Activated CD4-positive, CD25-positive, alpha-beta regulatory T cell (primary cell): ENCODE measurements at regions not wholly inside any gene's neighbourhood (a gene's known extent, or its start where the extent isn't known, plus 50 kb on each side); places are given as distances from the start of the nearest gene placed in this dataset.
"Not testable (repeated sequence)": the region's sequence is repeated elsewhere in the genome, so short reads cannot be mapped to it uniquely, and the experiment has no call there.

Experiments
- DNase-seq, 4 experiments: peaks; one replicate each; lab custom pipeline; 2025; lab: John Stamatoyannopoulos, UW

DNA sequence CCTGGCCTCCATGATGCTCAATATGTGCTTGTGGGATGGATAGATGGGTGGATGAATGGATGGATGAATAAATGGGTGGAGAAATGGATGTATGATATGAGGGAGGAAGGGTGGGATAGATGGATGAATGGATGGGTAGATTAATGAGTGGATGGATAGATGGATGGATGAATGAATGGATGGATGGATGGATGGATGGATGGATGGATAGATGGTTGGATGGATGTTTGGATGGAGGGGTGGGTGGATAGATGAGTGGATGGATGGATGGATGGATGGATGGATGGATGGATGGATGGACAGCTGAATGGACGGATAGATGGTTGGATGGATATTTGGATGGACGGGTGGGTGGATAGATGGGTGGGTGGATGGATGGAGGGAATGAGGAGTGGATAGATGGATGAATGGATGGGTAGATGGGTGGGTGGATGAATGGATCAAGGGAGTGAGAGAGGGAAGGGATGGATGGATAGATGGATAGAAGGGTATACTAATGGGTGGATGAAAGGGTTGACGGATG is 139.4 kb downstream of the CEBPB start:
- no peak for DNase-seq

DNA sequence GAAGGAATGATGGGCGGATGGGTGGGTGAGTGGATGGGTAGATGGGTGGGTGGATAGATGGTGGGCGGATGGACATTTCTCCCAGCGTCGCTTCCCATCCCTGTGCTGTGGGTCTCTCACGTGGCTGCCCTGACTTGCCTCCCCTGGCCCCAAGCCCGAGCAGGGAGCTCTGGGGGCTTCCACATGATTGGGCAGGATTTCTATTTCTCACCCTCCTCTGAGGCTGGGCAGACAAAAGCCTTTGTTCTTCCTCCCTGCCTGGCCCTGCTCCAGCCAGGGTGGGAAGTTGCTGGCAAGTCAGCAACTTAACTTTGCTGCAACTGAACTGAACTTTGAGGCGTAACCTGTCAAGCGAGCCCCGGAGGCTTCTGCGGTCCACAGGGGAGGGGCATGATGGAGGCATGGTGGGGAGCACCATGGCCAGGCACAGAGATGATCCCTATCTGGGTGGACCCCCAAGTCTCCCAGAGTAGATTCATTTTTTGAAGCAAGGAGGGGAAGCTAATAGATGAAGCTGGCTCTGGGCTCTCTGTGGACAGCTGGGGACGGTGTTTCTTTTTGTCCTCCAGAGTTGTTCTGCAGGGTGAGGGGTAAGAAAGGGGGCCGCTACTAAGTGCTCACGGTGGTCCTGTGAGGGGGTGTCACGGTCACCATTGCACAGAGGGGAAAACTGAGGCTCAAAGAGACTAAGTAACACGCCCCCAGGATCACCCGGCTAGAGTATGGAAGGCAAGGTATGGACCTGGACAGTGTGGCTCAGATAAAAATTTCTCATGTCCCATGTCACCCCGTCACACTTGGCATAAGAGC is 140.1 kb downstream of the CEBPB start:
- DNase-seq = no peak

GRCh38 chr20:50331469-50332363 is 141.1 kb downstream of the CEBPB start:
- DNase-seq = no peak

- no peak for DNase-seq
Observed at GRCh38 chr20:50332491-50332980, 141.9 kb downstream of the CEBPB start.

GRCh38 chr20:50333131-50333670 is 142.6 kb downstream of the CEBPB start:
- no peak for DNase-seq

DNA sequence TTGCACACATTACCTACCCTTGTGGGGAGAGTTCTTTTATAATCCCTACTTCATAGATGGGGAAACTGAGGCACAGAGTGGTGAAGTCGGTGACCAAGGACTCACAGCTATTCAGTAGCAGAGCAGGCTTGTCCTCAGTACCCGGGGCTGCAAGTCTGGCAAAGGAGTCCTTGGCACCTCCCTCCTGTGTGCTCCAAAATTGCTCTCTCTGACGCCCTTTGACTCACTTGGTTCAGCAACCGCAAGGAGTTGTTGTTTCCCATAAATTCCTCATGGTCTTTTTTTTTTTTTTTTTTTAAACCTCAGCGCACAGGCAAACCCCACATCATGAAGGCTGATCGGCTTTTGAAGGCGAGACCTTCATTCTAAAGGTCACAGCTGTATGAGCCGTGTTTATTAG is 143.2 kb downstream of the CEBPB start:
- DNase-seq = no peak

DNA sequence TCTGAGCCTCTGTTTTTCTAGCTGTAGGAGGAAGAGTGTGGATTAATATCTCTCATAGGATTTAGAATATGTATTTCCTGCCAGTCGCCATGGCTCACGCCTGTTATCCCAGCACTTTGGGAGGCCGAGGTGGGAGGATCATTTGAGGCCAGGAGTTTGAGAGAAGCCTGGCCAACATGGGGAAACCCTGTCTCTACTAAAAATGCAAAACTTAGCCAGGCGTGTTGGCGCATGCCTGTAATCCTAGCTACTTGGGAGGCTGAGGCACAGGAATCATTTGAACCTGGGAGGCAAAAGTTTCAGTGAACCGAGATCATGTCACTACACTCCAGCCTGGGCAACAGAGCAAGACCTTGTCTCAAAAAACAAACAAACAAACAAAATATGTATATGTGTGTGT is 143.9 kb downstream of the CEBPB start:
- DNase-seq = not testable (repeated sequence)

DNA sequence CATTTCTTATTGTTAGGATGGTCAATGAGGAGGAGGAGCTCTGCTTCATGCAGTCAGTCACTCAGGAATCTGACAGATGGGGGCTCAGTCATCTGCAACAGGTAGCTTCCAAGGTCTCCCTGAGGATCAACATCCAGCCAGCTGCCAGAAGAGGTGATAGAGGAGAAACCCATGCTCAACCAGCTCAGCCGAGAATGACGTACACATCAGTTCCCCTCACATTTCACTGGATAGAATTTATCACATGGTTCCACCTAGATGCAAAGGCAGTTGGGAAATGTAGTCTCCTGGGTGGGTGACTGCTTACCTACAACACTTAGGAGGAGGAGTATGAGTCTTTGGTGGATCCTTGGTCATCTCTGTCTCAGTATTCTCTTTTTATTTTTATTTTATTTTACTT is 144.5 kb downstream of the CEBPB start:
- DNase-seq = no peak

DNA sequence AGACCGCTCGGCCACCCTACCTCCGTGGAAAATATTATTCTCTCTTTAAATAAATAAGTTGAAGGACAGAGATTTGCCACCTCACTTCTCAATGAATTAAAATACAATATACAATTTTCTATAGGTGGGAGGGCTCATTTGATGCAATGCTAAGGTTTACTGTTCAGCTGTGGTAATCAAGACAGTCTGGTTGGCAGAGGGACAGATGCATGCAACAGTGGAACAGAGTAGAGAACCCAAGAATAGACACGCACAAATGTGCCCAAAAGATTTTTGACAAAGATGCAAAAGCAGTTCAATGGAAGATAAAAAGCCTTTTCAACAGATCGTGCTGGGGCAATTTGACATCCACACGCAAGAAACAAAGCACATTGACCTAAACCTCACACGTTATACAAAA is 145.2 kb downstream of the CEBPB start:
- no peak for DNase-seq

DNA sequence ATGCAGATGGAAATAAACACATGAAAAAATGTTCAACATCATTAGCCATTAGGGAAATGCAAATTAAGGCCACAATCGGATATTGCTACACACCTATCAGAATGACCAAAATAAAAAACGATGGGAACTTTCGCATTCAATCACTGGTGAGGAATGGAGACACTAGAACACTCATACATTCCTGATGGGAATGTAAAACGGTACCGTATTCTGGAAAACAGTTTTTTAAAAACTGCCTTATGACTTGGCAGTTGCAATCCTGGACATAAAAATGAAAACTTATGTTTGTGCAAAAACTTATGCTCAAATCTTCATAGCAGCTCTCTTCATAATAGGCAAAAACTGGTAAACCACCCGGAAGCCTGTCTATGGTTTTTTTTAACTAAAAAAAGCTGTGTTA is 146.0 kb downstream of the CEBPB start:
- DNase-seq = no peak

DNA sequence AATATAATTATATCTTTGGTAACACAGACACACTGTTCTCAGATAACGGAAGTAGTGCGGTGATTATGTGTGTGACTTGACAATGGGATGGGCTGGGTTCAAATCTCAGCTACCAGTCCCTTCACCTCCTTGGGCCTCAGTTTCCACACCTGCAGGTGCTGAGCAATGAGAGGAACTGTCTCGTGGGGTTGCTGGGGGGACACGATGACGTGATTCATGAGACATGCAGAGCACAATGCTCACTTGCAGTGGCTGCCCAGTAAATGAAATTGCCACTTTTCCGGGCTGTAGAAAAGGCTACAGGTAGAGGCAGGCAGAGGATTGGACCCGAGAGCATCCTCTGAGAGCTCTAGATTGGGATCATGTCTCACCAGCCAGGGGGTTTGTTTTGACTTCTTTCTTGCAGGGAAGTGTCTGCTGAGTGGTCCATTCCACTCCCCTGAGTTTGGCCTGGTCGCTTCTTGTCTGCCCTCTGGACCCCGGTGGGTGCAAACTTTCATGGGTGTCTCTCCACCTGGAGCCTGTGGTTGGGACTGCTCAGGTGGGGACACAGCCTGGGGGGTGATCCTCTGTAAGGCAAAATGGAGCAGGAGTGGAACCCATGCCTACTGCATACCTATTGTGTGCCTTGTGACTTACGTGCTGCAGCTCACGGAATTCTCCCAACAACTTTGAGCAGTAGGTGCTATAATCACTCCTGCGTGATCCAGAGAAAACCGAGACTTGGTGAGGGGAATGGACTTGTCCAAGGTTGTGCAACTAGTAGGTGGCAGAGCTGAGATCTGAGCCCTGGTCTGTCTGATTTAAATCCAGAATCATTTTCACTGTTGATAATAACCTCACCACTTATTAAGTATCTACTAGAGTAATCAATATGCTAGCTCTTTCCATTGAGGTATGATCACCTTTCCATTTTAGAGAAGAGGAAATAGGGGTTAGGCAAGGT is 147.2 kb downstream of the CEBPB start:
- DNase-seq = no peak

DNA sequence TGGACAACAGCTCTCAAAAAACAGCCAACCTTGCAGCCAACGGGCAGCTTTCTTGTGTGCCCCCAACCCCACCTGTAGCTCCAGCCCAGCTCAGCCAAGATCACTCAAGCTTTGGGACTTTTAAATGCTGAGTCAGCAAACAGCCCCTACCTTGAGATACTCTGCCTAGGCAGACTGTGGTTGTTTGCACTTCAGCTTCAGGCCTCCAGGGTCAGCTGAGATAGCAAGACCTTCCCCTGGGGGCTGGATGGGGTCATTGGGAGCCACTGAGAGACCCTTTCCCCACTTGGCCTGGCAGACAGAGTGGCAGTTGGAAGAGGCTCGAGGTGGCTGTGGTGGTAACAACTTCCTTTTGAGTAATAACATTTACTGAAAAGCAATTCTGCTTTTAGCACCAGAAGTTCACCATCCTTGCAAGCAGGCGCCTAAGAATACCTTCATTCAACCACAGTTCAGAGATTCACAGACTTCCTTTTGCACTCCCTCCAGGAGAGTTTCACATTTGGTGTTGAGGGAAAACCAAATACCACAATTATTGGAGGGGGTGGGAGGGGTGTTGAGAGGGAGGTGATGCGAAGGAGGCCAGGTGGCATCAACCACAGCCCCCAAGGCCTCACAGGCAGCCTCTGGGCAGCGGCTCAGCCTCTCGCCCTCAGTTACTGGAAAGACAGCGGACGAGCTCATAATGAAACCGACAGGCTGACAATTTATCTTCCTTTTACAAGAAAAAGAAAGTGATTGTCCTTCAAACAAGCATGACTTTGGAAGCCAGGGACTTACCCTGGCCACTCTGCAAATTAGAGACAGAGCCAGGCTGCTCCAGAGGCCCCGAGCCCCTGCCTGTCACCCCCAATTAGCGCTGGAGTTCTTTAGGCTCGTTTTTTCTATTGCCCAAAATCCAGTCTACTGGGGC is 148.1 kb downstream of the CEBPB start:
- DNase-seq = no peak

DNA sequence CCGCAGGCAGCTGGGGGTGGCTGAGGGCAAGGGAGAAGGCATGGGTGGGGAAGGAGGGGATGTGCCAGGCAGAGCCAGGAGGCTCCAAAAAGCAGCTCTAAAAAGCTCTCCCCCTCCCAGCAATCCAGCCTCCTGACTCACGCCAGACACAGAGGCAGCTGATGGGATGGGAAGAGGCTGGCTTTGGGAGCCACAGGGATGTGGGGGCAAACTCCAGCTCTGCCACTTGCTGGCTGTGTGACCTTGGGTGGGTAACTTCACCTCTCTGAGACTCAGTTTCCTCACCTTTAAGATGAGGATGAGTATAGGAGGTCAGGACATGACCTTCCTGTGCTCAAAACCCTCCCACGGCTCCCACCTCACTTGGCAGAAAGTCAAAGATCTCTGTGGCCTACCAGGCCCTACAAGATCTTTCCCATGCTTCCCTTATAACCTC is 148.9 kb downstream of the CEBPB start:
- DNase-seq = no peak

GRCh38 chr20:50340541-50340940 is 149.9 kb downstream of the CEBPB start:
- DNase-seq = no peak

- DNase-seq = no peak
Observed at GRCh38 chr20:50341050-50341449, 150.4 kb downstream of the CEBPB start.

GRCh38 chr20:50341880-50342637 is 151.4 kb downstream of the CEBPB start:
- no peak for DNase-seq

DNA sequence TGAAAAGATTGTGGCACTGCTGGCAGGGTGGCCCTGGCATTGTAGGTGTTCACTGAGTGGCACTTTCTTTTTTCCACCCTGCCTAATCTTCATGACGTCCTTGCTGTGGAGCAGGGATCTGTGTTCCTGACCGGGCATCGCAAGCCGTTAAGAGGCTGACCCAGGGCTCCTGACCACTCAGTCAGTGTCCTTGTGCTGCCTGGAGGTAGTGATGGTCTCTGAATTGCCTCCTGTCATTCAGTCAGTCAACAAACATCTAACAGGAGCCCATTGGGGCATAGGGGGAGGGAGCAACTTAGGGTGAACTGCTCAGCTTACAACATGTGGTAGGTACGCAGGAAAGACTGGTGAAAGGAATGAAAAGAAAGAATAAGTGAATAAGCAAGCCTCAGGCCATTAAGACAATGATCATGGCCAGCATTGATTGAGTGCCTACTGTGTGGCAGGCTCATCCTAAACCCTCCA is 152.0 kb downstream of the CEBPB start:
- no peak for DNase-seq

- DNase-seq = no peak
Observed at GRCh38 chr20:50343125-50343489, 152.5 kb downstream of the CEBPB start.

DNA sequence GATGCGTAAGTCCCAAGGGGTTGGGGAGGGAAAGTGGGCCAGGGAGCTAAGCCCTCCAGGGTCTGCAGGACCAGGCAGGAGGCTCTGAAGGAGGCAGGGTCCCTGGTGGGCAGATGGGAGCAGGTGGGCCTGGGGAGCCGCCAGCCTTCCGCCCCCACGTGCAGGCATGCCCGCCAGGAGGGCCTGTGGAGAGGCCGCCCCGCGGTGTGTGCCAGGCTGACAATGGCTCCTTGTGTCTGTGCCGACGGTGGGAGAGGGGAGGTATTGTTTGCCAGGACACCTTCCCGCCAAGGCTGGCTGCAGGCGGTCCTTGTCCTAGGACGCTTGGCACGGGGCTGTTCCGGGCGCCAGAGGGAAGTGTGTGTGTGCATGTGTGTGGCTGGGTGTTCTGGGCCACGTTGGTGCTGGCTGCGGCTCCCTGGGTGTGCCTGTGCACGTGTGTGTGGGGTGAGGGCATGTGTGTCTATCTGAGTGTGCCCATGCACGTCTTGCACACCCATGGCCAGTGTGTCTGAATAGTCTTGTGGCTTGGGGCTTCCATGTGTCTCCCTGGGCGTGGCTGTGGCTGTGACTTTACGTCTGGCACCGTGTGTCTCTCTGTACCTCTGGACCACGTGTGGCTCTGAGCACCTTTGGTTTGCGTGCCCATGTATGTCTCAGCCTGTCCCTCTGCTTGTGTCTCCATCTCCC is 153.0 kb downstream of the CEBPB start:
- no peak for DNase-seq
